Neutrophil (primary cell): ENCODE measurements at regions not wholly inside any gene's neighbourhood (a gene's known extent, or its start where the extent isn't known, plus 50 kb on each side); places are given as distances from the start of the nearest gene placed in this dataset.

Experiments
- H3K27ac ChIP-seq: fragments of 200-600 bp; sonication (generic); 2 replicates; pipeline ENCODE4 v1.5.1; 2016; ENCODE audit warnings: mild to moderate bottlenecking, moderate library complexity
- H3K27me3 ChIP-seq: fragments of 200-600 bp; sonication (generic); 2 replicates; pipeline ENCODE4 v1.6.0; 2016; ENCODE audit warnings: mild to moderate bottlenecking
- H3K36me3 ChIP-seq: fragments of 200-600 bp; sonication (generic); 2 replicates; pipeline ENCODE4 v1.5.1; 2017
- H3K4me1 ChIP-seq, 2 experiments: fragments of 200-600 bp in 1 of 2; sonication (generic) in 1 of 2; 1 replicate in 1 of 2; 2 replicates in 1 of 2; pipeline versions ENCODE4 v1.5.1 to v1.6.1; 2013 to 2016; ENCODE audit warnings: low read depth in 1 of 2, low read length in 1 of 2, mild to moderate bottlenecking in 1 of 2, moderate library complexity in 1 of 2; ENCODE audit not compliant: control insufficient read depth in 1 of 2, insufficient read depth in 1 of 2
- H3K4me3 ChIP-seq, 2 experiments: fragments of 200-600 bp in 1 of 2; sonication (generic) in 1 of 2; 1 replicate in 1 of 2; 2 replicates in 1 of 2; pipeline ENCODE4 v1.5.1; 2013 to 2016; ENCODE audit warnings: low read depth in 1 of 2, low read length in 1 of 2, mild to moderate bottlenecking in 1 of 2, moderate library complexity in 1 of 2
- H3K9me3 ChIP-seq: fragments of 200-600 bp; sonication (generic); 2 replicates; pipeline ENCODE4 v1.5.1; 2016
- TF ChIP-seq, protein P1 (sequence below): fragments of 200-600 bp; sonication (generic); IDR thresholded peaks from 2 replicates; pipeline ENCODE4 v1.5.1; 2016; ENCODE audit warnings: antibody characterized with exemption

- no peaks in the 10 kb centered on the region for H3K9me3 ChIP-seq
- TF ChIP-seq, protein P1, sequence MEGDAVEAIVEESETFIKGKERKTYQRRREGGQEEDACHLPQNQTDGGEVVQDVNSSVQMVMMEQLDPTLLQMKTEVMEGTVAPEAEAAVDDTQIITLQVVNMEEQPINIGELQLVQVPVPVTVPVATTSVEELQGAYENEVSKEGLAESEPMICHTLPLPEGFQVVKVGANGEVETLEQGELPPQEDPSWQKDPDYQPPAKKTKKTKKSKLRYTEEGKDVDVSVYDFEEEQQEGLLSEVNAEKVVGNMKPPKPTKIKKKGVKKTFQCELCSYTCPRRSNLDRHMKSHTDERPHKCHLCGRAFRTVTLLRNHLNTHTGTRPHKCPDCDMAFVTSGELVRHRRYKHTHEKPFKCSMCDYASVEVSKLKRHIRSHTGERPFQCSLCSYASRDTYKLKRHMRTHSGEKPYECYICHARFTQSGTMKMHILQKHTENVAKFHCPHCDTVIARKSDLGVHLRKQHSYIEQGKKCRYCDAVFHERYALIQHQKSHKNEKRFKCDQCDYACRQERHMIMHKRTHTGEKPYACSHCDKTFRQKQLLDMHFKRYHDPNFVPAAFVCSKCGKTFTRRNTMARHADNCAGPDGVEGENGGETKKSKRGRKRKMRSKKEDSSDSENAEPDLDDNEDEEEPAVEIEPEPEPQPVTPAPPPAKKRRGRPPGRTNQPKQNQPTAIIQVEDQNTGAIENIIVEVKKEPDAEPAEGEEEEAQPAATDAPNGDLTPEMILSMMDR = no peak
- H3K27ac ChIP-seq = no peak overlapping the region
- no peaks in the 10 kb centered on the region for H3K4me1 ChIP-seq
- no peaks in the 10 kb centered on the region for H3K36me3 ChIP-seq
- H3K4me3 ChIP-seq = no peak overlapping the region
- peaks cover 84% of the 10 kb centered on the region for H3K27me3 ChIP-seq
These were observed 170.6 kb downstream of the MINAR1 start for GRCh38 chr15:79602731-79603130.

DNA sequence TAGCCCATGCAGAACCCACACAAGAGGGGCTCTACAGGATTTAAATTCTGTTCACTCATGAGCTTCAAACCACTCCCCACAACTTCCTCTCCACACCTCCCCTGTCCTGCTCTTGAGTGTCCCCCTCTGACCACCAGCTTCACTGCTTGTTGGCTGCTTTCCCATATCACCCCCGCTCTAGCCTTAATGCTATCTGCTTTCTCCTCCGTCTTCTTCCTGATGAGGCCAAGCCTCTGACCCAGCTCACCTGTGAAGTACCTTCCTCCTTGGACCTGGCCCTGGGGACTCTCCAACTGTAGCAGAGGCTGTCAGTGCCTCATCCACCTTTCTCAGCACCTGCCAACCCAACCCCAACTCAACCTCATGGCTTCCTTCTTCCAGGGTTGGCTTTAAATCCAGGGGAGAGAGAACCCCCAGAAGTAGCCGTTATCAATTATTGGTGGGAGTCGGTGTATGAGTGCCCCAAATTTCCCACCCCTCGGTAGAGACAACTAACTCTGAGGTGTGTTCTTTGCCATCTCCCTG lies 174.8 kb downstream of the MINAR1 start:
- Histone ChIP-seq H3K9me3 (no peaks in the 10 kb centered on the region), H3K4me3 (no peak overlapping the region), H3K36me3 (no peaks in the 10 kb centered on the region), H3K4me1 (no peaks in the 10 kb centered on the region), H3K27me3 (peaks cover 57% of the 10 kb centered on the region), H3K27ac (no peak overlapping the region)
- TF ChIP-seq, protein P1 = no peak

GRCh38 chr15:79608066-79608864 lies 176.1 kb downstream of the MINAR1 start:
- Histone ChIP-seq H3K36me3 (no peaks in the 10 kb centered on the region), H3K9me3 (no peaks in the 10 kb centered on the region), H3K27ac (no peak overlapping the region), H3K27me3 (peaks cover 56% of the 10 kb centered on the region), H3K4me3 (no peak overlapping the region), H3K4me1 (no peaks in the 10 kb centered on the region)
- TF ChIP-seq, protein P1 = no peak

- Histone ChIP-seq H3K4me1 (no peaks in the 10 kb centered on the region), H3K4me3 (no peak overlapping the region), H3K27me3 (peaks cover 51% of the 10 kb centered on the region), H3K27ac (no peak overlapping the region), H3K36me3 (no peaks in the 10 kb centered on the region), H3K9me3 (no peaks in the 10 kb centered on the region)
- TF ChIP-seq, protein P1 = no peak
These were observed 177.4 kb downstream of the MINAR1 start for GRCh38 chr15:79609506-79609905.

DNA sequence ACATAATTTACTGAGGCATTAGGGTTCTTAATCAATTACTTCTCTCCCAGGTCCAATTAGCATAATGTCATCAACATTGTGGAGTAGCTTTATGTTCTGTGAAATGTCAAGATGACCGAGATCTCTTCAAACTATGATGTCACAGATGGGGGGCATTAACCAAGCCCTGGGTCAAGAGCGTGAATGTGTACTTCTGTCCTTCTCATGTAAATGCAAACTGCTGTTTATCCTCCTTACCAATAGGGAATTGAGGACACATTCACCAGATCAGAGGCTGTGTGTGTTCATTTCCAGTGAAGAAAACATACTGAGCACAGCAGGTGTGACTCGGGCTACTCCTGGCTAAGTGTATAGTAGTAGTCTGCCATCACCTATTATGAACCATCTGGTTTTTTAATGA lies 177.9 kb downstream of the MINAR1 start:
- Histone ChIP-seq H3K4me1 (no peaks in the 10 kb centered on the region), H3K27me3 (peaks cover 51% of the 10 kb centered on the region), H3K4me3 (no peak overlapping the region), H3K9me3 (no peaks in the 10 kb centered on the region), H3K36me3 (no peaks in the 10 kb centered on the region), H3K27ac (no peak overlapping the region)
- TF ChIP-seq, protein P1 = no peak
